Endothelial cell of umbilical vein (primary cell): ENCODE measurements at regions not wholly inside any gene's neighbourhood (a gene's known extent, or its start where the extent isn't known, plus 50 kb on each side); places are given as distances from the start of the nearest gene placed in this dataset.

ENCODE experiments used
- BruUV-seq: library from RNA; stranded (reverse); fragments of 400-500 nt; replicated peaks from 2 replicates; lab custom pipeline; 2021; lab: Mats Ljungman, UMichigan
- CTCF ChIA-PET: fragments of 300-600, 350-600 bp; sonication (Branson Sonifier 250); formaldehyde crosslinking; loops from one replicate; lab custom pipeline; 2021; ENCODE audit warnings: antibody characterized with exemption, inconsistent platforms; lab: Charles Lee
- POLR2A ChIA-PET: fragments of 300-600, 350-600 bp; sonication (Branson Sonifier 250); formaldehyde crosslinking; loops from one replicate; lab custom pipeline; 2021; ENCODE audit warnings: antibody characterized with exemption, inconsistent platforms; lab: Charles Lee
- DNase-seq: peaks from one replicate; pipeline ENCODE4 v3.0.0-alpha.2; 2011; ENCODE audit warnings: low read depth, low spot score
- FAIRE-seq: peaks from 2 replicates; lab custom pipeline; 2011; peaks lifted over from hg19 to GRCh38; lab: Jason Lieb, UNC
- H2AFZ ChIP-seq: 2 replicates; pipeline ENCODE4 v1.6.0; 2012; ENCODE audit warnings: low read depth, low read length, control low read depth, inconsistent platforms
- H3K27ac ChIP-seq: 2 replicates; pipeline ENCODE4 v1.5.1; 2011; ENCODE audit warnings: low read depth, mild to moderate bottlenecking, control low read depth, low read length, moderate library complexity; ENCODE audit not compliant: insufficient read depth
- H3K27me3 ChIP-seq, 2 experiments: 2 replicates each; pipeline versions ENCODE4 v1.6.0 to v1.6.1; 2011; ENCODE audit warnings: low read length in 2 of 2, mixed read lengths in 1 of 2; ENCODE audit not compliant: control insufficient read depth in 2 of 2, insufficient read depth in 2 of 2
- H3K36me3 ChIP-seq, 2 experiments: 2 replicates in 1 of 2; 3 replicates in 1 of 2; pipeline ENCODE4 v1.5.1; 2011; ENCODE audit warnings: low read length in 2 of 2, mild to moderate bottlenecking in 1 of 2, moderate library complexity in 1 of 2; ENCODE audit not compliant: control insufficient read depth in 2 of 2, insufficient read depth in 2 of 2; ENCODE audit errors: extremely low read depth in 1 of 2
- H3K4me1 ChIP-seq: 3 replicates; pipeline ENCODE4 v1.5.1; 2011; ENCODE audit warnings: mild to moderate bottlenecking, low read length; ENCODE audit not compliant: control insufficient read depth, insufficient read depth; ENCODE audit errors: extremely low read depth
- H3K4me2 ChIP-seq: 2 replicates; pipeline ENCODE4 v1.6.1; 2011; ENCODE audit warnings: low read length, control low read depth, mixed read lengths; ENCODE audit not compliant: insufficient read depth
- H3K4me3 ChIP-seq, 3 experiments: fragments of 200-600 bp in 1 of 3; sonication (generic), shearing (Covaris generic) in 1 of 3; replicated peaks in 1 of 3; 2 replicates each; pipeline ENCODE4 v1.5.1; 2011 to 2016; ENCODE audit warnings: control low read depth in 3 of 3, low read length in 3 of 3, mild to moderate bottlenecking in 2 of 3, inconsistent platforms in 1 of 3, low read depth in 1 of 3, moderate library complexity in 1 of 3; ENCODE audit not compliant: insufficient read depth in 1 of 3
- H3K79me2 ChIP-seq: 2 replicates; pipeline ENCODE4 v1.6.0; 2012; ENCODE audit warnings: low read length, inconsistent platforms; ENCODE audit not compliant: control insufficient read depth, insufficient read depth
- H3K9ac ChIP-seq: replicated peaks from 2 replicates; pipeline ENCODE3; 2011; ENCODE audit warnings: low read length, control low read depth; ENCODE audit not compliant: insufficient read depth; ENCODE audit errors: extremely low read depth
- H3K9me1 ChIP-seq: replicated peaks from 3 replicates; pipeline ENCODE4 v1.6.0; 2011; ENCODE audit warnings: mild to moderate bottlenecking, low read length; ENCODE audit not compliant: control insufficient read depth, insufficient read depth; ENCODE audit errors: extremely low read depth
- H3K9me3 ChIP-seq: replicated peaks from 2 replicates; pipeline ENCODE4 v1.5.1; 2012; ENCODE audit warnings: low read length, inconsistent platforms; ENCODE audit not compliant: control insufficient read depth, insufficient read depth
- H4K20me1 ChIP-seq: replicated peaks from 2 replicates; pipeline ENCODE3; 2011; ENCODE audit warnings: mild to moderate bottlenecking, low read length; ENCODE audit not compliant: control insufficient read depth, insufficient read depth; ENCODE audit errors: extremely low read depth
- EZH2 ChIP-seq: IDR thresholded peaks from 2 replicates; pipeline ENCODE4 v1.6.1; 2012; ENCODE audit warnings: borderline replicate concordance, low read depth, mild to moderate bottlenecking, moderate library complexity, low read length, inconsistent platforms; ENCODE audit not compliant: severe bottlenecking
- FOS ChIP-seq: IDR thresholded peaks from 2 replicates; pipeline ENCODE4 v1.6.1; 2011; ENCODE audit warnings: mild to moderate bottlenecking, low read length, moderate library complexity, borderline replicate concordance; ENCODE audit not compliant: insufficient read depth
- GATA2 ChIP-seq: IDR thresholded peaks from 2 replicates; pipeline ENCODE4 v1.7.0; 2011; ENCODE audit warnings: low read depth, mild to moderate bottlenecking, moderate library complexity, mixed read lengths, low read length; ENCODE audit not compliant: insufficient read length, insufficient read depth
- JUN ChIP-seq: IDR thresholded peaks from 2 replicates; pipeline ENCODE4 v1.6.1; 2011; ENCODE audit warnings: borderline replicate concordance, low read depth; ENCODE audit not compliant: insufficient read length, insufficient read depth
- MYC ChIP-seq: IDR thresholded peaks from one replicate; pipeline ENCODE4 v1.6.1; 2011; ENCODE audit warnings: mild to moderate bottlenecking, low read depth, low read length
- POLR2A ChIP-seq: IDR thresholded peaks from 2 replicates; pipeline ENCODE4 v1.6.1; 2012; ENCODE audit warnings: low read depth, mild to moderate bottlenecking, control low read depth, low read length
- POLR2AphosphoS5 ChIP-seq: IDR thresholded peaks from 2 replicates; pipeline ENCODE4 v1.6.1; 2012; ENCODE audit warnings: low read depth, mild to moderate bottlenecking, control low read depth, low read length, moderate library complexity; ENCODE audit not compliant: insufficient read depth
- dilution Hi-C: fragments of 300-500 bp; cut with MboI; formaldehyde crosslinking; loops from one replicate; pipeline ENCODE4 v1.15.0; 2019; ENCODE audit warnings: low sequenced_read_pairs; ENCODE audit not compliant: extremely low pct_ligation_motif_present
- intact Hi-C: fragments of 100-400 bp; cut with micrococcal nuclease; formaldehyde crosslinking; loops from one replicate; pipeline ENCODE4 v1.10.0; 2022
- TF ChIP-seq, protein P1 (sequence below): IDR thresholded peaks from 2 replicates; pipeline ENCODE4 v1.6.1; 2011; ENCODE audit not compliant: insufficient read depth, insufficient read length
- TF ChIP-seq, protein P2 (sequence below), 2 donors: IDR thresholded peaks; 1 replicate in 1 of 2; 2 replicates in 1 of 2; pipeline ENCODE4 v1.5.1; 2011; ENCODE audit warnings: low read length in 2 of 2, mild to moderate bottlenecking in 2 of 2, moderate library complexity in 2 of 2, control low read depth in 1 of 2, inconsistent platforms in 1 of 2, low read depth in 1 of 2; ENCODE audit not compliant: insufficient read depth in 1 of 2; ENCODE audit errors: extremely low read depth in 1 of 2

DNA sequence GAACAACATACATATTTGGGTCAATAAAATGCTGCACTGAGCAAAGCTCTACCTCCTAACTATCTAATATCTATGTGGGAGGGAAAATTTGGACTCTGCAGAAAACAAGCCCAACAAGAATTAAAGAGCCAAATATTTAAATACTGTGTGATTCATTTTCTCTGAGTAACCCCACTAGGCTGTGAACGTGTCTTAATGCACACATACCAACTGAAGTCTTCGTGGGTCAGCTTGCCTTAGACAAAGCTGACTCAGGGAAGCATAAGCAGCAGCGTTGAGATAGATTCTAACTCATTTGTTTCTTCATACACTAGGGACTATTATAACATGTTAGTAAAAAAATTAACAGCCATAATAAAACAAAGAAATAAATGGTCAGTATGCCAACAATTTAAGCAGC lies 114.3 kb downstream of the GJA1 start:
- Histone ChIP-seq H3K4me2 (no peak overlapping the region), H4K20me1 (no peaks in the 10 kb centered on the region), H3K27ac (no peak overlapping the region), H3K27me3 (no peaks in the 10 kb centered on the region), H3K4me1 (no peaks in the 10 kb centered on the region), H3K9ac (no peak overlapping the region), H3K79me2 (no peaks in the 10 kb centered on the region), H3K9me1 (no peaks in the 10 kb centered on the region), H3K4me3 (no peak overlapping the region), H2AFZ (no peak overlapping the region), H3K36me3 (no peaks in the 10 kb centered on the region), H3K9me3 (no peaks in the 10 kb centered on the region)
- FAIRE-seq (peak; percentile 44), DNase-seq (no peak)
- no TSS peak for BruUV-seq
- intact Hi-C loops, result no loop called here
- TF ChIP-seq MYC (no peak), EZH2 (no peak), JUN (no peak), GATA2 (no peak), FOS (no peak), POLR2AphosphoS5 (no peak), POLR2A (no peak)
- TF ChIP-seq, protein P1, sequence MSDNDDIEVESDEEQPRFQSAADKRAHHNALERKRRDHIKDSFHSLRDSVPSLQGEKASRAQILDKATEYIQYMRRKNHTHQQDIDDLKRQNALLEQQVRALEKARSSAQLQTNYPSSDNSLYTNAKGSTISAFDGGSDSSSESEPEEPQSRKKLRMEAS, result no peak
- TF ChIP-seq, protein P2, sequence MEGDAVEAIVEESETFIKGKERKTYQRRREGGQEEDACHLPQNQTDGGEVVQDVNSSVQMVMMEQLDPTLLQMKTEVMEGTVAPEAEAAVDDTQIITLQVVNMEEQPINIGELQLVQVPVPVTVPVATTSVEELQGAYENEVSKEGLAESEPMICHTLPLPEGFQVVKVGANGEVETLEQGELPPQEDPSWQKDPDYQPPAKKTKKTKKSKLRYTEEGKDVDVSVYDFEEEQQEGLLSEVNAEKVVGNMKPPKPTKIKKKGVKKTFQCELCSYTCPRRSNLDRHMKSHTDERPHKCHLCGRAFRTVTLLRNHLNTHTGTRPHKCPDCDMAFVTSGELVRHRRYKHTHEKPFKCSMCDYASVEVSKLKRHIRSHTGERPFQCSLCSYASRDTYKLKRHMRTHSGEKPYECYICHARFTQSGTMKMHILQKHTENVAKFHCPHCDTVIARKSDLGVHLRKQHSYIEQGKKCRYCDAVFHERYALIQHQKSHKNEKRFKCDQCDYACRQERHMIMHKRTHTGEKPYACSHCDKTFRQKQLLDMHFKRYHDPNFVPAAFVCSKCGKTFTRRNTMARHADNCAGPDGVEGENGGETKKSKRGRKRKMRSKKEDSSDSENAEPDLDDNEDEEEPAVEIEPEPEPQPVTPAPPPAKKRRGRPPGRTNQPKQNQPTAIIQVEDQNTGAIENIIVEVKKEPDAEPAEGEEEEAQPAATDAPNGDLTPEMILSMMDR (IDR thresholded peaks at IDR 0.05; ENCODE audit: extremely low read depth in 1 of 2, insufficient read depth in 1 of 2, low read depth in 1 of 2, low read length in 2 of 2), result no peak
- CTCF ChIA-PET, result interaction anchor here (1.4 to 2.8 kb wide), 2 partner anchors 11 to 300 kb away, joined by 4 to 8 read pairs; no protein-coding TSS in a partner anchor
- dilution Hi-C loops, result no loop called here
- POLR2A ChIA-PET, result no interaction called here
